Kasumi-1 (cell line): ENCODE measurements at regions not wholly inside any gene's neighbourhood (a gene's known extent, or its start where the extent isn't known, plus 50 kb on each side); places are given as distances from the start of the nearest gene placed in this dataset.

Source experiments
- DNase-seq, 2 experiments: peaks; one replicate each; lab custom pipeline; 2025; lab: John Stamatoyannopoulos, UW

DNA sequence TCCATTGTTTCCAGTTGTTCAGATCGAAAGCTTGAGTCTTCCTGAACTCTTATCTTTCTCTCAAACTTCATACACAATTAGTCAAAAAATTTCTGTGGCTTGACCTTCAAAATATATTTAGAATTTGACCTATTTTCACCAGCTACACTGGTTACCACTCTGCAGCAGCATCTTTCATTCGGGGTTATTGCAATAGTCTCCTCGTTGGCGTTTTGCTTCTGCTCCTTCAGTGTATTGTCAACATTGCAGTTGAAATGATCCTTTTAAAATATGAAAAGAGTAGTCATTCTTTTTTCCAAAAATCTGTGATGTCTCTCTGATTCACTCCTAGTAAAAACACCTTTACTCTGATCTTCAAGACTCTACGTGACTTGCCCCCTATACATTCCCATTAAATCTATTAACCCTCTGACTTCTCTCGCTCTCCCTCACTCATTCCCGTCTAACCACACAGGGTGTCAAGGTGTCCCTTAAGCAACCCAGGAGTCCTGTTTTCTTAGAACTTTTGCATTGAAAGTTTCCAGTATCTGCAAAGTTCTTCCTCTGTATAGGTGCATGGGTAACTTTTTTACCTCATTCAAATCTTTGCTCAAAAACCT lies 480.2 kb upstream of the B3GALT2 start:
- no peak for DNase-seq

DNA sequence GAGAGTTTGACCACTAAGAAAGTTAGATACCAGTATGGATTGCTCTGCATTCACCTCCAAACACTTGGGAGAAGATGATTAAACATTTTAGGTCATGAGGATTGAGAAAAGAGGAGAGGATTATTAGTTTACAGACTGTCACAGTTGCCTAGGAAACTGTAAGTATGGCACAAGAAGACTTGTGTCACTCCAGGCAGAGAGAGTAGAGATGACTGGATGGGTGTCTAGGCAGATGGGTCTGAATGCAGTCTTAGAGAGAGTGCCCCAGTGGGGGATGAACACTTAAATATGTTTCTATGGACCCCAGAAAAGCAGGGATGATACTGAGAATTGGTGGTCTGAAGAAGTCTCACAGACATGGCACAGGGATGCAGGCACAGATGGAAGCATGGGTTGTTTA lies 477.6 kb upstream of the B3GALT2 start:
- DNase-seq: no peak

DNA sequence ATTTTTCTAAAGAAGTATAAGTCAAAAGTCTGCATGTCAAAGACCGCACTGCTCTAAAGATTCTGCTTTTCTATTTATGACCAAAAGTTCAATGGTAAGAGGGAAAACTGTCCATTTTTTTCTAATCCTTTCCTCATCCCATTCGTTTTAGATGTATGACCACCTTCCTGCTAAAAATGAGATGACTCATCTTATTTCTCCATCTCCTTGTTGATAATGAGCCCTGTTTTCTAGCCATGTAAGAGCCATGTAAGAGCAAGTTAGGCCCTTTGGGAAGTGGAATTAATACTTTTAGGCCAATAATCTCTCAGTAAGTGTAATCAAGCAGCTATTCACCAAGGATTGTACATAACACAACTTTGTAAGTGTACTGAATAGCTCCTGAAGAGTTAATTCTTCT lies 475.6 kb upstream of the B3GALT2 start:
- no peak for DNase-seq

DNA sequence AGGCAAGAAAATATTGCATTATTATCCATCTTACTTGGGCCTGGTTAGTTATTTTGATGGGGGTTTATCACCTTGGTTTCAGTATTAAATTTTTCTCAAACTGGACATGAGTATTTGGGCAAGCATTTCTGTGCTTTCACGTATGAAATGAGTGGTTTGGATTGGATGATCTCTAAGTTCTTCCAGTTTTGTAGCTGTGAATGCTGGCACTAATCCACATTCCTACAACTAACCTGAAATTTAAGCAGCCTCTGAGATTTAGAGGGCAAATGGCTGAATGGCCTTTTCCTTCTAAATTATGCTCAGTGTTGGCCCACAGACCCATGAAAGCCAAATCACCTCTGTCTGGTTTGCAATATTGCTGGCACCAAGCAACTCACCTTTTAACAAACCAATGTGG lies 475.0 kb upstream of the B3GALT2 start:
- DNase-seq: no peak

DNA sequence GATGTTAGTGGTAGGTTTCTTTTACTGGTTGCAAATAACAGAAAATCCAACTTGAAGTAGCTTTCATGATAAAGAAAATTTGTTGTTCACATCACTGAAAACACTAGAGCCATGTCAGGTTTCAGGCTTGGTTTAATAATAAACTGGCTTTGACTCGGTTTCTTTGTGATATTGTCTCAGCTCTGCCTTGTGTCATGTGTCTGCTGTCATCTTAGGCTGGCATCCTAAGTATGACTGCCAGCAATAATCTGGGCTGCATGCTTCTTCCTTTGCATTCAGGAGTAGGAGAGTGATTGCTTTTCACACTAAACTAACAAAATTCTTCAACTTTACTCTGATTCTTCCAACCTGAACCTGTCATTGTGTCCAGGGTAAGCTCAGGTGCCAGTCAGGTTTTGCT lies 474.0 kb upstream of the B3GALT2 start:
- DNase-seq: no peak

DNA sequence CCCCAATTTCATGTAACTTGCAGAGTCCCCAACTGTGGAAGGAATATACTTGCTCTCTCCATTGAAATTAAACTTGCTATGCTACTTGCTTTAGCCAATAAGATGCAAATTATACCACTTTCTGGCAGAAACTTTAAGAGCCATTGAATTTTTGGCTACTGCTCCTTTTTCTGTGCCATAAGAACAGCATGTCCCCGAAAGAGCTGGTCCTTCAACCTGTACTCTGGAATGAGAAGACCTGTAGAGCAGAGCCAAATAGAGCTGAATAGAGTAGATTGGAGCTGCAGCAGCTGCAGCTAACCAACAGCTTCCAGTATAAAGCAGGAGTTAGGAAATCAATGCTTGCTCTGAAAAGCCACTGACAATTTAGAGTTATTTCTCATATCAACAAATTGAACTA lies 472.3 kb upstream of the B3GALT2 start:
- no peak for DNase-seq

DNA sequence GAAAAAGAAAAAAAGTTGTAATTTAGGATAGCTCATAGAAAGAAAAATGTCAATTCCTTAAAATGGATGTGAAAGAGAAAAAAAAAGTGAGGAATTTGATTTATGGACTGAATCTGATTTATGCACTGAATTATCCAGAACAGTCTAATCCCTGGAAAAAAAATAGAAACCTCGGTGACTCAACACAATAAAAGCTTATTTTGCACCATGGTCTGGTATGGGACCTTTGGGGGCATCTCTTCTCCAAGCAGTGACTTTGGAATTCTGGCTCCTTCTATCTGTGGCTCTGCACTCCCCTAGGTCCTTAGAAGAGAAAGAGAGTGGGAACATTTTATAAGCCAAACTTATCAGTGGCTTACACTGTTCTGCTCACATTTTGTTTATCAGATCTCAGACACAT lies 471.7 kb upstream of the B3GALT2 start:
- no peak for DNase-seq

DNA sequence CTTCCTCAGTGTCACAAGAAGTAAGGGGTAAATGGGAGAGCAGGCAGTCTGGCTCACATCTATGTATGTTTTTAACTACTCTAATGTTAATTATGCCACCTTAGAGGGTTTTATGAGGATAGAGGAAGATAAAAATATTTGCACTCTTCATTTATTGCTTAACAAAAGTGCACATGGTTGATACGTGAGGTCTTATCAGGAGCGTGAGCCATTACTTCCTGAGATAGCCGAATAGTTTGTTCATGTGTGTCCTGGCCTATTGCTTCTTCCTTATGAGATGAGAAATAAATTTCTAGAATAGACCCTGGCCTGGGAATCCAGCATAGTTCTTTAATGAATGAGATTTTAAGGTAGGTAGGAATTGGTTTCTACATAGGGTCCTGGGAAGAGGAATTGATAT lies 471.1 kb upstream of the B3GALT2 start:
- no peak for DNase-seq

DNA sequence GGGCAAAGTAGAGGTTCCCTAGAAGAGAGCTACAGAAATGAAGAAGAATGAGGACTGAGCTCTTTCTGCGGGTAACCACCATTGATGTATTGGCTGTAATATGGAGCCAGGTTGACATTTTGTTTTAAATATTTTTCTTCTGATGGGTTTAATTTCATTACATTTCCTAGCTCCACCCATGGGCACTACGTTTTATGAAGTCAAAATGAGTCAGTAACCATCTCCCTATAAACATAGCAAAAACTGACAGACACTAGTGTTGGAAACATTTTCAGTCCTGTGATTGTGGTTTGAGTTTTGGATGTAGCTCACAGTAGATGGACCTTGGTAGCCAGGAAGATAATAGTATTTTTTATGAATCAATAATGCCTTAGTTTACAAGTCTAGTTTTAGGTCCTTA lies 470.4 kb upstream of the B3GALT2 start:
- DNase-seq: no peak

DNA sequence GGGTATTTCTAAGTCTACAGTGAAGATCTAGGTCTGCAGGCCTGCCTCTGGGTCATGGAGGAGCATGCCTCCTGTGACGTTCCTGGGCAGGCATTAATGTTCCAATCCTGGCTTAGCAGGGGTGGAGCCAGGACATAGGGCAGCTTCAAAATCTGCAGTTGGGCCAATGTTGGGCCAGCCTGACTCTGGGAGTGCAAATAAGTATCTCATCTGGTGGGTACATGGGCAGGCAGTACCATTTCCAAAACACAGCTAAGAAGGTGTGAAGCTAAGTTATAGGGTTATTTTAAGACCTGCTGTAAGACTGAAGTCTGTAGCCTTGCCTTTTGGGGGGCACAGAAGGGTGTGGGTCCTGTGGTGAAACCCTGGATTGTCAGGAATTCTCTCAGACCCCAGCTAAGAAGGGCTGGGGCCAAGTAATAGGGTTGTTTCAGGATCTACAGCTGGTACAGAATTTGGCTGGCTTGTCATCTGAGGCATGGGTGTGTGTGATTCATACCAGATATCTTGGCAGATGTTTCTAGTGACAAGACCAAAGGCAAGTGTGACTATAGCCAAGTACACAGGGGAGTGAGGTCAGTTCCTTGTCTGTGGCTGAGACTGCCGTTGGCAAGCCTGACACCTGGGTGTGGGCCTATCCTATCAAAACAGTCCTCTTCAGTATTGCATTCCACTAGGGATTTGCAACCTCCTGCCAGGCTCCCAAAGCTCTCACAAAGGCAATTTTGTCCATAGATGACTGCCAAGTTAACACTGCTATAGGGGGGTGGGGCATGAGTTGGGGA lies 468.7 kb upstream of the B3GALT2 start:
- DNase-seq: no peak

DNA sequence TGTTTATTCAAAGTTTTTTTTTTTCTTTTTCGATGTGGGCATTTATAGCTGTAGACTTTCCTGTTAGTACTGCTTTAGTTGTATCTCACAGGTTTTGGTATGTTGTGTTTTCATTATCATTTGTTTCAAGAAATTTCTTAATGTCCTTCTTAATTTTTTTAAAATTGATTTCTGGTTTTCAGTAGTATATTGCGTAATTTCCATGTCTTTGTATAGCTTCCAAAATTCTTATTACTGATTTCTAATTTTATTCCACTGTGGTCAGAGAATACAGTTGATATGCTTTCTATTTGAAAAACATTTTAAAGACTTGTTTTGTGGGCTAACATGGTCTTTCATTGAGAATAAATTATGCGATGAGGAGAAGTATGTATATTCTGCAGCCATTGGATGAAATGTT lies 463.2 kb upstream of the B3GALT2 start:
- no peak for DNase-seq

DNA sequence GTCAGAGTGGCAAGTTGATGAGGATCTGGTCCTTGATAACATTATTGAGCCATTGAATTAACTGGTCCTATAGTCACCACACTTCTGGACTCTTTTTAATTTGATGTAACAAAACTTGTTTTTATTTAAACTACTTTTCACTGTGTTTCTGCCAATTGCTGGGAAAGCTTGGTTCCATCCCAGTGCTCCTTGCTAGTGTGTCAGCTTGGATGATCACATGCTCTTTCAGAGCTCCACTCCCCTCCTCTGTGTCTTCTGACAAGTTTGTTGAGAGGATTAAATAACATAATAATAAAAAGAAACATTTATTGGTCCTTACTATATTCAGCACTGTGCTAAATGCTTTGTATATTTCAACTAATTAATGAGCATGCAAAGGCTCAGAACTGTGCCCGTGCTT lies 448.5 kb upstream of the B3GALT2 start:
- DNase-seq: no peak

DNA sequence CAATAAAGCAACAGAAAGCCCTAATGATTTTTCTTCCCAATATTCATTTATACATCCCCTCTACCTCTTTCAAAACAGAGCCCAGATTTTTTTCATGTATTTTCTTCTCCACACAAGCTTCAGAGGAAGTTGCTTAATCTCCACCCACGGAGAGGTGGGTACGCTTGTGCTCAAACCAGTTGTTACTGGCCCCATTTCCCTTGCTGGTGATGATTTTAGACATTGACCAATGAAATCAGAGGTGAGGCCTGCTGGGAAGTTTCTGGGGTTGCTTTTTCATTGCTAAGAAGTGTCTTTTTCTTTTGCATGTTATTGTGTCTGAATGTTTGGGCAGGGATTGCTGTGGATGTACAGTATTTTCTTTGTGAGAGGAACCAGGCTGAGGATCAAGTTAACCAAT lies 448.1 kb upstream of the B3GALT2 start:
- DNase-seq: no peak

DNA sequence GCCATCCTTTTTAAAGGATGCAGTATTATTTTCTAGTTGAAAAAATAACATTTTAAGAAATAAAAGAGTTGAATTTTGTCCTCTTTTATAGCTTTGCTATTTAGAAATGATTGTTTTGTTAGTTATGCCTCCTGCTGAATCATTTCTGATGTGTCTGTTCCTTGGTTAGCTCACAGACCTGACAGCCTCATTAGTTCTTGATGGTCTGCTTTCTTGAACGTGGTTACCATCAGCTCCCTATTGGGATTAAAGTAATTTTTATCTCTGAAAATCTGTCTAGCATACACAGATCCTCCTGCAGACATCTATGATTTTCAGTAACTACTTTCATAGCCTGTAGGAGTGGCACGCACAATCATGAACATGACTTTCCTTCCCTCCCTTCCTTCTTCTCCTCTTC lies 447.6 kb upstream of the B3GALT2 start:
- no peak for DNase-seq

DNA sequence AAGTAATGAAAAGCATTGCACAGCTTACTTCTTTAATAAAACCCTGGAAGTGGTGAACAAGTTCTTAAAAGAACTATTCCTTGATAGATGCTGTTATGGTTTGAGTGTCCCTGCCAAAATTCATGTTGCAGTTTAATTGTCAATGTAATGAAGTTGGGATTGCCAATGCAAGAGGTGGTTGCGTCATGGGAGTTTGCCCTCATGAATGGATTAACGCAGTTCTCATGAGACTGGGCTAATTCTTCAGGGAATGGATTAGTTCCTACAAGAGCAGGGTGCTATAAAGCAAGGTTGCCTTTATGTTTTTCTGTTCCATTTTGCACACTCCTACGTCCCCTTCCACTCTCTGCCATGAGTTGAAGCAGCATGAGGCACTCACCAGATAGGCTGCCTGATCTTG lies 446.7 kb upstream of the B3GALT2 start:
- no peak for DNase-seq

DNA sequence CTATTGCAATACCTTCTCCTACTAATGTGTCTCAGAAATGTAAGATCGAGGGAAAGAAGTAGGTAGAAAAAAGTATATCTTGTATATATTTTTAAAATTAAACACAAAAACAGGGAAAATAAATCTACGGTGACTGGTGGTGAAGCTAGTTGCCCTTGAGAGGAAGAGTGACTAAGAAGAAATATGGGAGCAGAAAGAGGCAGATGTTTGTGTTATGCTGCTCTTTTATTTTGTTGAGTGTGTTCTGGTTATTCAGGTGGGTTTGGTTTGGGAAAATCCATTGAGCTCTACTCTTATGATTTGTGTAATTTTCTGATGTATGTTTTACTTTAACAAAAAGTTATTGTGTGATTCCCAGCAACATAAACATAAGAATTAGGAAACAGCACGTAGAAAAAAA lies 444.9 kb upstream of the B3GALT2 start:
- DNase-seq: no peak

DNA sequence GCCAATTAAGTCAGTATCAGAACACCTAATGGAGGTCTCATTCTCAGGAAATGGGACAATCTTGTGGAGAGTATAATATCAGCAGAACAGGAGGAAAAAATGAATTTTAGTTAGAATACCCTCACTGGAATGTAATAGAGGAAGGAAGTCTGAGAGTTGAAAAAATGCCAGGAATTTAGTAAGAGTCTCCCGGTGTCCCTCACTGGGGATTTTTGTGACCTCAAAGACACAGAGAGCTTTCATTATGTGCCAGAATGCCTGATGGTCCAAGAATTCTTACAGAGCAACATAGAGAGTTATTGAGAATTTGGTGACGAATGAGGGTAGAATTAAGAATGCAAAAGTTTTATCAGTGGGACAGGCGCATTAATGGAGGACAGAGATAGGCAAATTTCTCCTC lies 443.5 kb upstream of the B3GALT2 start:
- DNase-seq: peak in 1 of 2 experiments; percentile 3

DNA sequence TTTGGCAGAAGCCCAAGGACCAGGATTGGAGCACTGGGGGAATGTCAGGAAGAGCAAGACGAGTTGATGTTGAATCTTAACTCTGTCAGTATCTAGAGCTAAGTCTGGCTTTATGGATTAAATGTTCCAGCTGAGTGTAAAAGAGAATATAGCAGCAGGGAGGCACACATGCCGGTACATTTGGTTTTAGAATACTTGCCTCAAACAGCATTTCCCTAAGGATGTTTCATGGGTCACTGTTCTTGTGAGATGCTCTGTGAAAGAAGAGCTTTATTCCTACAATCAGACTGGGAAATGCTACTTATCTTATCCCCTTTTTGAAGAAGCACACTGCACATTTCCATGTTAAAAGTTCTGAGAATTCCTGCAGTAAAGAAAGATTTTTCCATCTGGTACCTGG lies 440.3 kb upstream of the B3GALT2 start:
- no peak for DNase-seq

DNA sequence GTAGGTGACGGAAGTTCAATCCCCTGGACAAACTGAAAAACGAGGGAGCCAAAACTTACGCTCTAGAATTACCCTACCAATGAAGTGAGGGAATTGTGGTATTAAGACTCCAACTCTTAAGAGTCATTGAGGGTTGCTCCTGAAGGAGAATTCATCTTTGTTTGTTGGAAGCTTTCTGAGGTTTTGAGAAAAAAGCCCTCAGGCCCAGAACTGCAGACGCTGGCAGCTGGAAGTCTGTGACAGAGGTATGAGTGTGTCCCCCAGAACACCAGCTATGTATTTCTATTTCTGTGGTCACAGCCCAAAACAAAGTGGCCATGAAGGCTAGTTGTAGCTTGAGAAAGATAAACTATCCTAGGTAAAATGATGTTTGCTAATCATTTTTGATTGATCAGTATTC lies 438.8 kb upstream of the B3GALT2 start:
- no peak for DNase-seq

DNA sequence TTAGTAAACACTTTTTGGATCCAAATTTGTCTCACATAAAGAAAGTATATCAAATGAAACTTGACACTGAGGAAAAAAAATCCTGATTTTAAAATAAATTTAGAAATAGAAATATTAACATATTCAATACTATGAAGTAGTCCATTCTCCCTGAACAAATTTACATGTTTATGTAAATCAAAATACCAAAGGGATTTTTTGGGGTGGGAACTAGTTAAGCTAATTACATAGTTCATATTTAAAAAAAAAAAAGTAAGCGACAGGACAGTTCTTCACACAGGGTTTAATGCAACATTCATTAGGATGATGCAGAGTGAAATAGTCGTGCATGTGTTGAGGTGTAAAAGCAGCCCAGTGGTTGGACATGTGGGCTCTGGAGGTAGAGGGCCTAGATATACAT lies 433.5 kb upstream of the B3GALT2 start:
- no peak for DNase-seq

DNA sequence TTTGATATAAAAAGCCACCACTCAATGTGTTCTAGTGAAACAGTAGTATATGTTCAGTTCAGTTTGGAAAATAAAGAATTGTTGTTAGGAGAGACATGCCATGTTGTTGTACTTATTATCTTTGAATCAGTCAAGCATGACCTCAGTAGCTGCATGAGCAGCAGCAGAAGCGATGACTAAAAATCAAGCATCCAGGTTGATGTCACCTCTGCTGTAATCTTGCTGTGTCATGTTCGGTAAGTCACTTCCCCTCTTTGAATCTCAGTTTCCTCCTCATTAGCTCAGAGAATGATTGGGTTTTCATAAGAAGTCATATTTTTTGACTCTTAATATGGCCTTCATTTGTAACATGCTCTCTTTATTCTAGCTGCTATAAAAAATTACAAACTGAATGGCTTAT lies 428.4 kb upstream of the B3GALT2 start:
- no peak for DNase-seq

DNA sequence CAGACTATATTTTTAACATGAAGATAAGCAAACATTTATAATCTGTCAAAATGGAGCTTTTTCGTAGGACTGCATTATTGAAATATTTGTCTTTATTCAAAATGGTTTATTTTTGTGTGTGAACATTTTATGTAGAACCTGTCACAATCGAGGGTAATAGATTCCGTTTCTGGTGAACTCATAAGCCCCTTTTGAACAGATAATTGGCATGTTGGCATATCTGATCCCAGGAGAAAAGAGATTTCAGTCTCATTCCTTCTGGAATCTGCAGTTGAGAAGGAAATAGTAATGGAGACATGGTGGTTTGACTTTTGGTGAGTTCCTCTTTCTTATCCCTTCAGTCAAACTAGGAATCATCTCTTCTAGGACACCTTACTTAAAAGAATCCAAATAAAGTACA lies 427.9 kb upstream of the B3GALT2 start:
- DNase-seq: peak in 1 of 2 experiments; percentile 5

DNA sequence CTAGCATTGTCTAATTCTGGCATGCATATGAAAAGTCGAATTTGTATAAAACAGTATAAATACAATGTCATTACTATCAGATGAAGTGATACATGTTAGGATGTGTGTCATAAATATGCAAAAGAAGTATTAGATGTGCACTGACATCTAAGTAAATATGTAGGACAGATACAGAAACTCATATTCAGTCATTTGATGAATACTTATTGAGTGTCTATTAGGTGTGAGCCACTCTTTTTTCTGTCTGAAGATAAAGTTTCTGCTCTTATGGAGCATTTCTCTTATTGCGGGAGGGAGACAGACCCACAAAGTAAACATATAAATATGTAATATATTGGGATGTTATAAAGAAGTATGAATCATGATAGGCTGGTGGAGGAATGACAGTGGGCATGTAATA lies 426.6 kb upstream of the B3GALT2 start:
- DNase-seq: no peak

DNA sequence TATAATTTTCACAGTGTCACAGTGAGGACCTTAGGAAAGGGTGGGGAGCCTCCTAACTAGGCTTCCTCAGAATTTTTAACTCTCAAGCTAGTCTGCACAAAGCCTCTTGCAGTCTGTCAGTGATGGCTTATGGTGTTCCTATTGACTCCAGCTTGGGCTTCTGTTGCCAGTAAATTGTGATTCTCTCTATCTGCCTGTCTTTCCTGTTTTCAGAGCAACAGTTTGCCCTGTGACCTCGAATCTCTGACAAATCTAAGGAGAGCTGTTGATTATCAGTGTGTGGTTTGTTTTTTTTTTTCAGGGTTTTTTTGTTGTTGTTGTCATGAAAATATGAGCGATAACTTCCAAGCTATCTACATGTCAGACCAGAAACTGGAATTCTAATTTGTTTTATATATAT lies 423.2 kb upstream of the B3GALT2 start:
- no peak for DNase-seq
